GM12892 (cell line): ENCODE measurements at regions not wholly inside any gene's neighbourhood (a gene's known extent, or its start where the extent isn't known, plus 50 kb on each side); places are given as distances from the start of the nearest gene placed in this dataset.

Experiments used
- POLR2A ChIP-seq: IDR thresholded peaks from 2 replicates; pipeline ENCODE4 v1.6.1; 2011; ENCODE audit warnings: low read depth, low read length, control low read depth
- POLR2AphosphoS5 ChIP-seq: IDR thresholded peaks from 2 replicates; pipeline ENCODE4 v1.6.1; 2011; ENCODE audit warnings: low read depth, low read length, control low read depth
- TAF1 ChIP-seq: IDR thresholded peaks from 2 replicates; pipeline ENCODE4 v1.6.1; 2011; ENCODE audit warnings: low read depth, mild to moderate bottlenecking, control low read depth, low read length, borderline replicate concordance

DNA sequence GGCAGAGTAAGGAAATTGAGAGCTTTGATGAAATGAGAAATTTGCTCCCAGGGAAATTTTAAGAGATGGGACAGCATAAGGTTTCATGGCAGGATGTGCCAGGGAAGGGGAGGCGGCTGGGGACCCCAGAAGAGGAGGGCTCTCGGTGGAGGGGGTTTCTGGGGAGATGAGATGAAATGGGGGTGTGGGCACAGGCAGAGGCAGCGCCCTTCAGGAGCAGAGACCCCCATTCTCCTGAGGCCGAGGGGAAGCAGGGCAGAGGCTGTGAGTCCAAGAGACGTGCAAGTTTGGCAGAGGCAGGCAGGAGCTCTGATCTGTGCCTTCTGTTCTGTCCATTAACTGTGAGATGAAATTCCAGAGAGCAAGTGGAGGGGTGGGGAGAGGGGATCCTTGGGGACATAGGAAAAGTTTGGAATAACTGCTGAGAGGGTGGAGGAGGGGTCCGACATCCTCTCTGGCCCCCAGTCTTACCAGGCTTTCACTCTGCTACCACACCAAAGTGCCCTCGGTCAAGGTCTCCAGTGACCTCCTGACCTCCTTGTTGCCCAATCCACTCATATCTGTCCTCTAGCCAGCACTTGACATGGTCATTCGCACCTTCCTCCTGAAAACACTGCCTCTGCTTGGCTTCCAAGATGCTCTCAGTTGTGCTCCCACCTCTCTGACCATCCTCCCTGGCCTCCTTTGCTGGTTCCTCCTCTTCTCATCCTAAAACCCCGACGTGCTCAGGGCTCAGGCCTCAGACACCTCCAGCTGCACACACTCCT, 108.1 kb upstream of the MVB12B start:
- TF ChIP-seq POLR2AphosphoS5 (no peak), POLR2A (no peak), TAF1 (no peak)
